ENCODE measurements at regions not wholly inside any gene's neighbourhood (a gene's known extent, or its start where the extent isn't known, plus 50 kb on each side); places are given as distances from the start of the nearest gene placed in this dataset.

DNA sequence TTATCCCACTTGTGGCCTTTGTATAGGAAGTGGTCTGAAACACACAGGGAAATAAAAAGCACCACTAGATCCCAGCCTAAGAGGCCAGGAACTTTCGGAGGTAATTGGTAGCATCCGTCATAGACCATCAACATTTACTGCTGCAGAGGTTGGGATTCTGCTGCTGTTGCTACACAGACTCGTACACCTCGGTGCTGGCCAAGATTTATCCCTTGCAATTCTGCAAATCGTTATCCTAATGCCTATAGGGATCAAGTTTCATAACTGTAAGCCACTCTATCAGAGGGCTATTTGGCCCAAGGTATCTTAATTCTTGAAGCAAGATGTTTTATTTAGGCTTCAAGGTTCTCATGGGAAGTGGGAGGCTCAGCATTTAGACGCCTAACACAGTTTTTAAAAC lies 913.6 kb downstream of the GALC start:
- DNase-seq: no peak

GRCh38 chr14:87076922-87077321 lies 916.1 kb downstream of the GALC start:
- DNase-seq: no peak

DNA sequence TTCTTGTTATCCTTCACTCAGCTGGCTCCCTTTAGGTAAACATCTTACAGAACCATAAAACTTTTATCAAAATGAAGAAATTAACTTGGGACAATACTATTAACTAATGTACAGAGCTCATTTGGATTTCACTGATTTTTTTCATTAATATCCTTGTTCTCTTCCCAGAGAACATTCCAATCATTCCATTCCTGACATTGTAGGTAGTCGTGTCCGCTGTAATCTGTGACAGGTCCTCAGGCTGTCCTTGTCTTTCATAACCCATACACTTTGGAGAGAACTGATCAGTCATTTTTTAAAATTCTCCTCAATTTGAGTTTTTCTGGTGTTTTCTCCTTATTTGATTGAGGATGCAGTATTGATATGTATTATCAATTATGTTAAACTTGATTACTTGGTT lies 916.8 kb downstream of the GALC start:
- DNase-seq: no peak

DNA sequence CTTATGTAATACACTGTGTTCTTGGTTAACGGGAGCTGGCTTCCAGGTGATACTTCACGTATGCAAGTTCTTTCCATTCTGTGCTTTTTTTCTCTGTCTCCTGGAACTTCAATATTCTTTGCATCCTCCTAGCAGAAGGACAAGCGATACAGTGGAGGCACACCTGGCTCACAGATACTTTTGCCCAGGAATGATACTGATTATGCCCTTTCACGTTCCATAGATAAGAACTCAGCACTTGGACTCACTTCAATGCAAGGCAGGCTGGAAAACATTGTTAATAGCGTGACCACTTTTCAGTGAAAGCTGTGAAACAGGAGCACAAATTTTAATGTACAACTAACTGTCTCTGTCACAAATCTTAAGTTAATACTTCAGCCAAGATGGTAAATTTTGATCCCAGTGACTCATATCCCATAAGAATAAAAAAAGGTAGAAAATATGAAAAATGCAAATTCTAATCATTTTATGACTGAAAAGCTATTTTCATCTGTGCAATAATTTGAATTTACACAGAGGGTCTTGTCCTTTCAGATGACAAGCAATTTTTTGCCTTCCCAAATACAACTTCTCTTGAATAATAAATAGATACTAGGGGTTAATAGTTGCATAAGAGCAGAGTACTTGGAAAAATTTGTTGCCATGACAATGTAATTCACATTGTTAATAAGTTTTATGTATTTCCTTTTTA lies 919.0 kb downstream of the GALC start:
- DNase-seq: no peak

DNA sequence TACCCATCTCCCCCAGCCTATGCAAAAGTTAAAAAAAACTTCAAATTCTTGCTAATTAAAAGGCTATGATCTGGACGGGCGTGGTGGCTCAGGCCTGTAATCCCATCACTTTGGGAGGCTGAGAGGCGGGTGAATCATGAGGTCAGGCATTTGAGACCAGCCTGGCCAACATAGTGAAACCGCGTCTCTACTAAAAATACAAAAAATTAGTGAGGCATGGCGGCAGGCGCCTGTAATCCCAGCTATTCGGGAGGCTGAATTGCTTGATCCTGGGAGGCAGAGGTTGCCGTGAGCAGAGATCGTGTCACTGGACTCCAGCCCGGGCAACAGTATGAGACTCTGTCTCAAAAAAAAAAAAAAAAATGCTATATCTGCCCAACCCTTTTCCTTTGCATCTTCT lies 925.4 kb downstream of the GALC start:
- DNase-seq: no peak

DNA sequence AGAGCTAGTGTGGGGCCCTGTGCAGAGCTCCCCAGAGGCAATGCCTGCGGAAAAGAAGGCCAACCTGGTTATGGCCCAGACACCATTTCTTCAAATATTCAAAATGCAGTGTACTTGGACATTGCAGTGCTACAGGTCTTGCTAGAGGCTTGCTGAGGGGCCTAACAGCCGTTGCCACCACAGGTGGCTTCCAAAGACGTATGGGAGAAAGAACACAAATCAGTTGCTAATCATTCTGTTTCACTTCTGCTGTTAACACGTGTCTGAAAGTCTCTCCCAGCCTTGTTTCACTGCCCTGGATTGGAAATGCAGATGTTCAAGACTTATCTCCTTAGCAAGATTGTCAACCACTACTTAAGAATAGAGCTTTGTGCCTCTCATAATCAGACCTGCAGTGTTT lies 925.9 kb downstream of the GALC start:
- DNase-seq: no peak

DNA sequence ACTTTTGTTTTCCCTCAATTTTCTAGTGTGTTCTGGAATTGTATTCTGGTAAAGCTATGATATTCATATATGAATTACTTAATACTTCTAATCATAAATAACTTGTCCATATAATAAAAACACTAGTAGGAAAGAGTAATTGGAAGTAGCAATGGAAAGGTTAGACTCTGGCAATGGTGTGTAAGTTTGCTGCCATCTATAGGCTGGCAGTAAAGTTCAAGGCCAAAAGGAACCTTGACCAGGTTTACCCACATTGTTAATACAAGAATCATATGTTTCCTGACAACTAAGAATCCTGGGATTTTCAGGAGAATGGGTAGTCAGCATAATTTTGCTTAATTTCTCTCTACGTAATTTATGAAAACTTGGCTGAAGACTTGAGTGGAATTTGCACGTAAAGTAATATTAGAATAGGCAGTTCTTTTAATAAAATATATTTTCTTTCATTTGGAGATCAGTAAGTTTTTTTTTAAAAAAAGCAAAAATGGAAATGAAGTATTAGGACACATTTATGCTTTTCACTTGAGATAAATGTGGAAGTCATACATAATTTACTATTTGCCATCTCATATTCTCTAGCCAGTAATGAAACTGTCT lies 926.7 kb downstream of the GALC start:
- no peak for DNase-seq

- DNase-seq: no peak
Observed at GRCh38 chr14:87065366-87065765, 927.6 kb downstream of the GALC start.

DNA sequence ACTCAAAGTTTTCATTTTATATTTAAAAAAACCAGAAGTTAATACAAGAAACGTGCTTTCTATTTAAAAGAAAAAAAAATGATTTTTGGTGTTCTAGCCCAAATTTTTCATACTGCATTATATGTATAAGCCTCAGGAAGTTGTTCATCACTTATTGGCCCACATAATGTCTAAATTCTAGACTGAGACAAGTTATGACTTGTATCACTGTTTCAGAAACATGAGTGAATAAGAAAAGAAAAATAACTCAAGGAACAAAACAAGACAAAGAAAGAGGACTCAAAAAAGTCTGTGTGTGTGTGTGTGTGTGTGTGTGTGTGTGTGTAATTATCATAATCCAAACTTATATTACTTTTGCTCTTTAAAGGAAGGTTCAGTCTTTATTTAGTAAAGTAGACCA lies 929.8 kb downstream of the GALC start:
- no peak for DNase-seq

DNA sequence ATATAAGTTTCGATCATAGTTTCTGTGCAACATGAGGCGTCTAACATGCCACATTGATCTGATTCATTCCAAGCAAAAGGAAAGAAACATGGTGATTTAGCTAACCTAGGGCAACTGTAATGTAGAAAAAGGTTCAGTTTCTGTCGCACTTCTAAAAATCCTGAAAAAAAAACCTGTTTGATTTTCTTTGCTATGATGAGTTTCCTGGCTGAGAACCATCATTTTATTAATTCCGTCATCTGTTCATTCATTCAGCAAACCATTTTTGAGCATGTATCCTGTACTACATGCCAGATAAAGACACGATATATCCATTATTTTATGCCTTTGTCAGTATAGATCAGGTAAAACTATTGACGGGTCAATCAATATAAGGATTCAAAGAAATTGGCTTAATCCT lies 932.6 kb downstream of the GALC start:
- DNase-seq: no peak

DNA sequence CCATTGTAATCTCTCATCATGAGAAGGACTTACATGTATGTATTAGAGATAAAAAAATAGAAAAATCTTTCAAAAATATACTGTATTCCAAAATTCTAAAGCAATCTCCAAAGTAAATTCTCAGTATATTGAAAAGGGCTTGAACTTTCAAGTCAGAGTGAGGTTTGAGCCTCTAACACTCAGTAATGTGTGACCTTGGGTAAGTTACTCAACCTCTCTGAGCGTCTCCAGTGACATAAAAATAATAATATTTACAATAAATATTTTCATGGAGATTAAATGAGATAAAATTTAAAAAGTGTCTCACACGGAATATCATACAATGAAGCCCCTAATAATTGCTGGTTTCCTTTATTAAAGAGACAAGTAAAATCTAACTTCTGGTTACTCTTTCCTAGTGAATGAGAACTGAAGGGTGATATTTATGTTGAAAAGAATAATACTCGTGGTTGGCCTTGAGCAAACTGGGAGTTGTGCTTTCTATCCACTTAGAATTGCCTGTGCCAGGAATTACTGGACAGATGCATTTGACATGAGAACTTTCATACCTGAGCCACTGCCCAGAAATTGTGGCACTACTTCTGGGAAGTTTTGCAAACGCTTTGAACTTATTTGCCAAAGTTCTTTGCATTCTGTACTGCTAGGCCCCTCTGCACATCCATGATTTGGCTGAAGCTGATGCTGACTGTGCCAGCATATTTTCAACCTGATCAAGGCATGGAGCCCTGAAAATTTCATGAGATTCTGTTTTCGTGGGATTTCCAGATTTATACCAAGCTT lies 933.7 kb downstream of the GALC start:
- DNase-seq: no peak

GRCh38 chr14:87055007-87055406 lies 938.0 kb downstream of the GALC start:
- DNase-seq: no peak

DNA sequence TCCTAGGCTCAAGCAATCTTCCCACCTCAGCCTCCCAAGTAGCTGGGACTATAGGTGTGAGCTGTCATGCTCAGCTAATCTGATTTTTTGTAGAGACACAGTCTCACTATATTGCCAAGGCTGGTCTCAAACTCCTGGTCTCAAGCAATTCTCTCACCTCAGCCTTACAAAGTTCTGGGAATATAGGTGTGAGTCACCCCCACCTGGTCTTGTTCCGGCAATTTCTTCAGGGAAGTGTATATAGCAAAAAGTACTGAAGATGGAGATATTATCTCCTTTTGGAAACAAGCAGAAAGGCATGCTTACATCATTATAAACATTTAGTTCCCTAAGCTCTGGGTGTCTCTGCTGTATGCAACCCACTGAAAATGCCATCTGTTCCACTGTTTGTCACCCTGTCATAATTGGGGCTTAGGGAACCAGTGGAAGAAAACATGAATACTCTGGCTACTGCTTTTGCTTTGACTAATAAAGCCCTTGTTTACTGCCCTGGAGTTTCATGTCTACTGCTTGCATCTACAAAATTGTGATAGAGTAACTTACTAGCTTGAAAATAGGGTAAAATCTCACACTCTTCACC lies 940.2 kb downstream of the GALC start:
- no peak for DNase-seq

DNA sequence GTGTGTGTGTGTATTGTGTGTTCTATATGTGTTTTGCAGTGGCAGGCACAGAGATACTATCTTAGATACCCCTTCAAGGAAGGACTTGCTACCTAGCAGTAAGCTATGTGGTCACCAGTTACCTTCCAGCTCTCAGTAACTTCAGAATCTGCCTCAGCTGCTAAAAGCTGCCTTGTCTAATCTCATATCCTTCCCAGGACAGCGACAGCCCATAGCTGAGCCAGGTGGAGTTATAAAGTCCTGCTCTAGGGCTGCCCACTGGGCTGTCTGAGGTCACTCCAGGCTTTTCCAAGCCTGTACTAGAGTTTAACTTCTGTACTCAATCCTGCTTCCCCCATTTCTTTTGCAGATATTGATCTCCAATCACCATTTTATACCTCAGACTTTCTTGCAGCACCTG lies 942.6 kb downstream of the GALC start:
- DNase-seq: no peak

- no peak for DNase-seq
Observed at GRCh38 chr14:87049950-87050349, 943.0 kb downstream of the GALC start.

- DNase-seq: no peak
Observed at GRCh38 chr14:87046960-87047359, 946.0 kb downstream of the GALC start.

- DNase-seq: no peak
Observed at GRCh38 chr14:87045956-87046355, 947.0 kb downstream of the GALC start.

GRCh38 chr14:87045246-87045645 lies 947.7 kb downstream of the GALC start:
- no peak for DNase-seq

DNA sequence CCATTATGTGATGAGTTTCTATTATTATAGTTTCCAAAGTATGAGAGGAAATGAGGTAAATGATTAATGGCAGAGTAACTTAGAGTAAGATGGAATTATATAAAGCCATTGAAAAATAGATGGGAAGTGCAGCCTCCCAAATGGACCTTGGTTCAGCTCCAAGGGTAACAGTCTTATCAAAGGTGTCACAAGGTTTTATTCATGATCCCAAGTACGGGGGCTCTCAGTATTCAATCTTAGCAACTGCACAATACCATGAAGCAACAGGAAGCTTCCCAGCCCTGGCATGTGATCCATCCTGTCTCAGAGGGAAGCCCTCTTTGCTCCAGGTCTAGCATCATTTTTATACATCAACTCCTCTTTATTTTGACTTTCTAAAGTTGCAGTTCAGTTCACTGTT lies 948.2 kb downstream of the GALC start:
- no peak for DNase-seq

- no peak for DNase-seq
Observed at GRCh38 chr14:87043667-87044200, 949.2 kb downstream of the GALC start.

DNA sequence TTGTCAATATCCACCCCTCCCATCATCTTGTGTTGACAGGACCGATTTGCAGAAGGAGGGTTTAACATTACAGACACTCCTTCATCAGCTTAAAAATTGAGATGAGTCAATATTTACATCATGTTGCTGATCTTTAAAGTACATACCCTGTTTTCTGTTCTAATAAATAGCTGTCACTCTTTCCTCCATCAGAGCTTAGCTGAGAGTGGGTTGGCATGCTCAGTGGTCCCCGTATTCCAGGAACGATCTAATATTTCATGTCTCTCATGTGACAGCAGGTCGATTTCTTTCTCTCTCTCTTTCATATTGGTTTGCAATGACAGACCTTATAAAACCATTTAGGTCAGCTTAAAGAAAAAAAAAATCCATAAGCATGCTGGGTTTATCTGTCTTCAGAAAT lies 950.6 kb downstream of the GALC start:
- DNase-seq: no peak

GRCh38 chr14:87041290-87042020 lies 951.5 kb downstream of the GALC start:
- DNase-seq: no peak

DNA sequence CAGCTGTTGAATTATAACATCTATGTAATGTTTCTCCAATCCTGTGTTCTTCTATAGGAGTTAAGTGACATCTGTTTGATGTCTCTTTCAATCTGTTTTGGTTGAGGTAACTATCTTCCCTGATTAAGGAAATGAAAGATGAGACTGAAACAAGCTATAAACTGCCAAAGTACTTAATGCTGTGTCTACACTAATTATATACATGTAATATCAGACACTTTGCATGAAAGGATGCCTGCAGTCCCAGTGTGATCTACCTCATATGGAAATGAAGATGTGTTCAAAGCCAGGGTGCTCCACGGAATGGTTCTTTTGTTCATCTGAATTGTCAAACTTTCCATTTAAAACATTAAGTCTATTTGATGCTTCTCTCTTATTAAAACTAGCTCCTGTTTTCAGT lies 958.3 kb downstream of the GALC start:
- DNase-seq: no peak
